H1 (cell line): ENCODE measurements at regions not wholly inside any gene's neighbourhood (a gene's known extent, or its start where the extent isn't known, plus 50 kb on each side); places are given as distances from the start of the nearest gene placed in this dataset.

Source experiments
- TF ChIP-seq, protein P1 (sequence below), 3 experiments: IDR thresholded peaks; 1 replicate in 2 of 3; 2 replicates in 1 of 3; pipeline versions ENCODE4 v1.5.1 to v1.6.1; 2011; ENCODE audit warnings: low read length in 3 of 3, mild to moderate bottlenecking in 3 of 3, inconsistent platforms in 2 of 3, low read depth in 1 of 3, moderate library complexity in 1 of 3; ENCODE audit not compliant: insufficient read depth in 1 of 3; ENCODE audit errors: control extremely low read depth in 1 of 3

DNA sequence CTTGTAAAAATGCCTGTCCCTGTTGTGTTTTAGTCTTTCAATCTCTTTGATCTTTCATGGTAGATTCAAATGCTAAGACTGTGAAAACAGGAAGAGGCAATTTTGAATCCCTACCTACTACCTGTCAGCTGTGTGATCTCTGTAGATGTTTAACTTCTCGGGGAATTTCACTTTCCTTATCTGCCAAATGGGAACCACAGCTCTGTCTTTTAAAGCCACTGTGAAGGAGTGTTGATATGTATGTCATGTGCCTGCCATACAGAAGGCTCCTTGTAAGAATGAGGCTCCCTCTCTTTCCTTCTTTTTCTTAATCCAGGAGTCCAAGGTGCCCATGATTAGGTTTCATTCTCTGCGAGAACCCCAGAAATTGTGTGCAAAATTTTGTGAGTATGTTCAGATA is 139.6 kb upstream of the ADAMTS9 start (continued):
- TF ChIP-seq, protein P1, sequence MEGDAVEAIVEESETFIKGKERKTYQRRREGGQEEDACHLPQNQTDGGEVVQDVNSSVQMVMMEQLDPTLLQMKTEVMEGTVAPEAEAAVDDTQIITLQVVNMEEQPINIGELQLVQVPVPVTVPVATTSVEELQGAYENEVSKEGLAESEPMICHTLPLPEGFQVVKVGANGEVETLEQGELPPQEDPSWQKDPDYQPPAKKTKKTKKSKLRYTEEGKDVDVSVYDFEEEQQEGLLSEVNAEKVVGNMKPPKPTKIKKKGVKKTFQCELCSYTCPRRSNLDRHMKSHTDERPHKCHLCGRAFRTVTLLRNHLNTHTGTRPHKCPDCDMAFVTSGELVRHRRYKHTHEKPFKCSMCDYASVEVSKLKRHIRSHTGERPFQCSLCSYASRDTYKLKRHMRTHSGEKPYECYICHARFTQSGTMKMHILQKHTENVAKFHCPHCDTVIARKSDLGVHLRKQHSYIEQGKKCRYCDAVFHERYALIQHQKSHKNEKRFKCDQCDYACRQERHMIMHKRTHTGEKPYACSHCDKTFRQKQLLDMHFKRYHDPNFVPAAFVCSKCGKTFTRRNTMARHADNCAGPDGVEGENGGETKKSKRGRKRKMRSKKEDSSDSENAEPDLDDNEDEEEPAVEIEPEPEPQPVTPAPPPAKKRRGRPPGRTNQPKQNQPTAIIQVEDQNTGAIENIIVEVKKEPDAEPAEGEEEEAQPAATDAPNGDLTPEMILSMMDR (IDR thresholded peaks at IDR 0.05; ENCODE audit: control extremely low read depth in 1 of 3, insufficient read depth in 1 of 3, low read depth in 1 of 3, low read length in 3 of 3), result no peak
